B cell (primary cell): ENCODE measurements at regions not wholly inside any gene's neighbourhood (a gene's known extent, or its start where the extent isn't known, plus 50 kb on each side); places are given as distances from the start of the nearest gene placed in this dataset.

Experiments
- ATAC-seq: fragments of 200-7000 bp; cut with Tn5 transposase; one replicate; pipeline ENCODE4 v1.10.0; 2021; ENCODE audit warnings: low read depth, mild to moderate bottlenecking, moderate number of reproducible peaks, moderate library complexity
- CTCF ChIA-PET: fragments of 350-600 bp; sonication (Branson Sonifier 250); formaldehyde crosslinking; loops from one replicate; lab custom pipeline; 2021; ENCODE audit warnings: antibody characterized with exemption, inconsistent platforms; lab: Charles Lee
- POLR2A ChIA-PET: fragments of 350-600 bp; sonication (Branson Sonifier 250); formaldehyde crosslinking; loops from one replicate; lab custom pipeline; 2021; ENCODE audit warnings: antibody characterized with exemption; lab: Charles Lee
- DNase-seq: peaks from one replicate; pipeline ENCODE4 v3.0.0; 2013
- H2AFZ ChIP-seq: 2 replicates; pipeline ENCODE4 v1.6.1; 2012; ENCODE audit warnings: mild to moderate bottlenecking, low read depth, low read length; ENCODE audit not compliant: insufficient read depth, poor library complexity, severe bottlenecking
- H3K27ac ChIP-seq, 2 donors: 1 replicate in 1 of 2; 2 replicates in 1 of 2; pipeline ENCODE4 v1.5.1; 2012 to 2013; ENCODE audit warnings: low read length in 2 of 2, mild to moderate bottlenecking in 2 of 2, moderate library complexity in 1 of 2
- H3K27me3 ChIP-seq, 4 experiments: fragments of 200-600 bp in 1 of 4; sonication (generic) in 1 of 4; replicated peaks in 1 of 4; 1 replicate in 2 of 4; 2 replicates in 2 of 4; pipeline versions ENCODE4 v1.6.1 to v1.7.0; 2013 to 2016; ENCODE audit warnings: low read length in 3 of 4, mild to moderate bottlenecking in 2 of 4, mixed read lengths in 1 of 4, moderate library complexity in 1 of 4; ENCODE audit not compliant: insufficient read depth in 4 of 4, control insufficient read depth in 3 of 4; ENCODE audit errors: control extremely low read depth in 1 of 4
- H3K36me3 ChIP-seq, 2 experiments: replicated peaks in 1 of 2; 1 replicate in 1 of 2; 2 replicates in 1 of 2; pipeline versions ENCODE4 v1.6.1 to v1.7.1; 2013; ENCODE audit warnings: low read length in 1 of 2; ENCODE audit not compliant: insufficient read depth in 2 of 2, control insufficient read depth in 1 of 2; ENCODE audit errors: control extremely low read depth in 1 of 2, extremely low read depth in 1 of 2
- H3K4me1 ChIP-seq, 2 donors: fragments of 200-600 bp in 1 of 2; sonication (generic) in 1 of 2; 1 replicate in 1 of 2; 2 replicates in 1 of 2; pipeline versions ENCODE4 v1.5.1 to v1.6.1; 2013 to 2017; ENCODE audit warnings: low read length in 2 of 2; ENCODE audit not compliant: control insufficient read depth in 2 of 2, insufficient read depth in 2 of 2
- H3K4me2 ChIP-seq: replicated peaks from 2 replicates; pipeline ENCODE3; 2012; ENCODE audit warnings: mild to moderate bottlenecking, low read depth, low read length; ENCODE audit not compliant: poor library complexity, severe bottlenecking
- H3K4me3 ChIP-seq, 5 experiments: fragments of 200-600 bp in 1 of 5; sonication (generic) in 1 of 5; 1 replicate in 3 of 5; 2 replicates in 2 of 5; pipeline versions ENCODE4 v1.5.1 to v1.7.0; 2011 to 2016; ENCODE audit warnings: low read length in 4 of 5, mild to moderate bottlenecking in 4 of 5, low read depth in 2 of 5, control low read depth in 1 of 5, moderate library complexity in 1 of 5; ENCODE audit not compliant: insufficient read depth in 1 of 5; ENCODE audit errors: control extremely low read depth in 1 of 5, extremely low read depth in 1 of 5
- H3K79me2 ChIP-seq: fragments of 200-600 bp; sonication (generic); one replicate; pipeline ENCODE4 v1.6.0; 2016; ENCODE audit warnings: low read length; ENCODE audit not compliant: control insufficient read depth, insufficient read depth
- H3K9ac ChIP-seq: fragments of 200-600 bp; sonication (generic); 2 replicates; pipeline ENCODE4 v1.6.1; 2017; ENCODE audit warnings: mild to moderate bottlenecking, low read length, moderate library complexity
- H3K9me3 ChIP-seq, 3 donors: one replicate each; pipeline versions ENCODE4 v1.6.1 to v1.7.1; 2013; ENCODE audit warnings: low read length in 2 of 3; ENCODE audit not compliant: control insufficient read depth in 2 of 3, insufficient read depth in 1 of 3; ENCODE audit errors: control extremely low read depth in 1 of 3
- H4K20me1 ChIP-seq: 2 replicates; pipeline ENCODE4 v1.6.0; 2012; ENCODE audit warnings: mild to moderate bottlenecking, low read length; ENCODE audit not compliant: insufficient read depth, control insufficient read depth, poor library complexity, severe bottlenecking
- H3K27ac Mint-ChIP-seq: one replicate; pipeline ENCODE4 v1.8.0; 2021; ENCODE audit warnings: mixed read lengths
- H3K27me3 Mint-ChIP-seq: one replicate; pipeline ENCODE4 v1.8.0; 2021; ENCODE audit warnings: mixed read lengths
- H3K4me1 Mint-ChIP-seq: one replicate; pipeline ENCODE4 v1.8.0; 2021; ENCODE audit warnings: mixed read lengths
- H3K4me3 Mint-ChIP-seq: one replicate; pipeline ENCODE4 v1.8.0; 2021; ENCODE audit warnings: mixed read lengths
- H3K9me3 Mint-ChIP-seq: one replicate; pipeline ENCODE4 v1.8.0; 2022; ENCODE audit warnings: mixed read lengths; ENCODE audit not compliant: insufficient read depth
- EZH2 ChIP-seq: IDR thresholded peaks from 2 replicates; pipeline ENCODE4 v1.6.1; 2012; ENCODE audit warnings: borderline replicate concordance, low read depth, mild to moderate bottlenecking, moderate library complexity, low read length; ENCODE audit not compliant: insufficient read depth, poor library complexity, severe bottlenecking
- WGBS: methylation state at CpG from one replicate; pipeline ENCODE4 v1.1.5; 2013; ENCODE audit warnings: missing lambda C conversion rate; ENCODE audit not compliant: insufficient coverage; 5-methylcytosine and 5-hydroxymethylcytosine counted together
- intact Hi-C: fragments of 100-400 bp; cut with micrococcal nuclease; formaldehyde crosslinking; loops from one replicate; pipeline ENCODE4 v1.10.0; 2022
- TF ChIP-seq, protein P1 (sequence below): fragments of 200-600 bp; IDR thresholded peaks from one replicate; pipeline ENCODE4 v1.8.0; 2022; ENCODE audit warnings: antibody characterized with exemption, mild to moderate bottlenecking

DNA sequence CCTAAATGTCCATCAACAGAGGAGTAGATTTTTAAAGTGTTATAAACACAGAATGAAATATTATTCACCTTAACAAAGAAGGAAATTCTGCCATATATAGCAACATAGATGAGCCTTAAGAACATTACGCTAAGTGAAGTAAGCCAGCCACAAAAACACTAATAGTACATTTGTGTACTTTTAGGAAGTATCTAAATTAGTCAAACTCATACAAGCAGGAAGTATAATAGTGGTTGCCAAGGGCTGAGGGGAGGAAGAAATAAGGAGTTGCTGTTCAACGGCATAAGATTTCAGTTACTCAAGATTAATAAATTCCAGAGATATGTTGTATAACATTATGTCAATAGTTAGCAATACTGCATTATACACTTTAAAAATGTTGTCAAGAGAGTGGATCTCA is 181.7 kb upstream of the ZC3H12C start:
- POLR2A ChIA-PET, result no interaction called here
- no peak overlapping the region for H2AFZ ChIP-seq
- WGBS, result no CpG with 5 or more reads among the region's 2 CpGs

DNA sequence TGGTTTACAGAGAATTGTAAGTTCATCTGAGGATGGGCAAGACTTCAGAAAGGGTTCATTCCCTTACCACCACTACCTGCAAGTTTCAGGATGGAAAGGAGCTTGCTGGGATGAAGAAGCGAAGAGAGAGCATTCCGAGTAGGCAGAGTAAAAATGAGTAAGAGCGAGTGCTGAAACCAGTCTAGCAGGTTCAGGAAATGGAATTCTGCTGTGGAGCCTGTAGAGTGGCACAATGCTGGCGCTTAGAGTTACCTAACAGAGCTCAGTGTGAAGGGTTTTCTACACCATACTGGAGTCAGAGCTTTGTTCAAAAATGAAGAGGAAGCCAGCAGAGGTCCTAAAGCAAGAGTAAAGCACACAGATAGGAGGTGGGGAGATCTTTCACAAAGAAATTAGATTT is 179.2 kb upstream of the ZC3H12C start:
- Mint-ChIP-seq H3K27ac (no peak overlapping the region), H3K27me3 (peaks cover 3% of the 10 kb centered on the region), H3K9me3 (no peaks in the 10 kb centered on the region), H3K4me1 (no peaks in the 10 kb centered on the region), H3K4me3 (no peak overlapping the region)
- Histone ChIP-seq H3K4me2 (no peak overlapping the region), H3K4me3 (no peak overlapping the region), H3K27ac (no peak overlapping the region), H3K4me1 (no peaks in the 10 kb centered on the region), H3K79me2 (no peaks in the 10 kb centered on the region), H3K36me3 (no peaks in the 10 kb centered on the region), H2AFZ (no peak overlapping the region), H3K9me3 (peaks cover 0 to 4% (median 0%) of the 10 kb centered on the region in 3 donors), H3K27me3 (no peaks in the 10 kb centered on the region), H3K9ac (no peak overlapping the region), H4K20me1 (no peaks in the 10 kb centered on the region)
- POLR2A ChIA-PET, result no interaction called here
- CTCF ChIA-PET, result no interaction called here
- 93% methylated on average over 4 of the region's 4 CpGs for WGBS
- ATAC-seq, result no peak
- TF ChIP-seq EZH2, result no peak
- TF ChIP-seq, protein P1, sequence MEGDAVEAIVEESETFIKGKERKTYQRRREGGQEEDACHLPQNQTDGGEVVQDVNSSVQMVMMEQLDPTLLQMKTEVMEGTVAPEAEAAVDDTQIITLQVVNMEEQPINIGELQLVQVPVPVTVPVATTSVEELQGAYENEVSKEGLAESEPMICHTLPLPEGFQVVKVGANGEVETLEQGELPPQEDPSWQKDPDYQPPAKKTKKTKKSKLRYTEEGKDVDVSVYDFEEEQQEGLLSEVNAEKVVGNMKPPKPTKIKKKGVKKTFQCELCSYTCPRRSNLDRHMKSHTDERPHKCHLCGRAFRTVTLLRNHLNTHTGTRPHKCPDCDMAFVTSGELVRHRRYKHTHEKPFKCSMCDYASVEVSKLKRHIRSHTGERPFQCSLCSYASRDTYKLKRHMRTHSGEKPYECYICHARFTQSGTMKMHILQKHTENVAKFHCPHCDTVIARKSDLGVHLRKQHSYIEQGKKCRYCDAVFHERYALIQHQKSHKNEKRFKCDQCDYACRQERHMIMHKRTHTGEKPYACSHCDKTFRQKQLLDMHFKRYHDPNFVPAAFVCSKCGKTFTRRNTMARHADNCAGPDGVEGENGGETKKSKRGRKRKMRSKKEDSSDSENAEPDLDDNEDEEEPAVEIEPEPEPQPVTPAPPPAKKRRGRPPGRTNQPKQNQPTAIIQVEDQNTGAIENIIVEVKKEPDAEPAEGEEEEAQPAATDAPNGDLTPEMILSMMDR, result no peak
- intact Hi-C loops, result no loop called here
- no peak for DNase-seq

More for the DNA sequence above, 181.7 kb upstream of the ZC3H12C start:
- H3K9ac ChIP-seq, result no peak overlapping the region
- no peak overlapping the region for H3K4me2 ChIP-seq
- TF ChIP-seq EZH2, result no peak
- TF ChIP-seq, protein P1, result no peak
- Mint-ChIP-seq H3K27me3 (peaks cover 3% of the 10 kb centered on the region), H3K9me3 (no peaks in the 10 kb centered on the region), H3K27ac (no peak overlapping the region), H3K4me1 (no peaks in the 10 kb centered on the region), H3K4me3 (no peak overlapping the region)
- H3K36me3 ChIP-seq, result no peaks in the 10 kb centered on the region
- intact Hi-C loops, result no loop called here
- no peaks in the 10 kb centered on the region for H3K27me3 ChIP-seq
- no peak overlapping the region for H3K4me3 ChIP-seq
- no peaks in the 10 kb centered on the region for H3K4me1 ChIP-seq
- H4K20me1 ChIP-seq, result no peaks in the 10 kb centered on the region
- H3K79me2 ChIP-seq, result no peaks in the 10 kb centered on the region
- CTCF ChIA-PET, result no interaction called here
- DNase-seq, result no peak
- no peak for ATAC-seq
- H3K9me3 ChIP-seq, result peaks cover 0 to 4% (median 0%) of the 10 kb centered on the region in 3 donors
- no peak overlapping the region for H3K27ac ChIP-seq
